GM23338 (cell line): ENCODE measurements at regions not wholly inside any gene's neighbourhood (a gene's known extent, or its start where the extent isn't known, plus 50 kb on each side); places are given as distances from the start of the nearest gene placed in this dataset.

Experiments
- ATAC-seq: fragments of 200-7000 bp; cut with Tn5 transposase; 3 replicates; pipeline ENCODE4 v1.9.1; 2020
- DNase-seq: peaks from one replicate; pipeline ENCODE4 v3.0.0-alpha.2; 2015; ENCODE audit warnings: low spot score
- H2AFZ ChIP-seq: fragments of 200-600 bp; sonication (generic); 2 replicates; pipeline ENCODE4 v1.8.0; 2016; ENCODE audit warnings: antibody characterized with exemption, mild to moderate bottlenecking, moderate library complexity
- H3F3A ChIP-seq: fragments of 200-600 bp; sonication (generic); replicated peaks from 2 replicates; pipeline ENCODE4 v1.8.0; 2017; ENCODE audit warnings: antibody characterized with exemption, mixed run types, low read depth
- H3K27ac ChIP-seq: fragments of 200-600 bp; sonication (generic); 2 replicates; pipeline ENCODE4 v1.6.1; 2016; ENCODE audit warnings: low read depth
- H3K27me3 ChIP-seq: fragments of 200-600 bp; sonication (generic); 2 replicates; pipeline ENCODE4 v1.8.0; 2016; ENCODE audit warnings: mild to moderate bottlenecking, mixed run types, moderate library complexity; ENCODE audit not compliant: insufficient read depth
- H3K36me3 ChIP-seq: fragments of 200-600 bp; sonication (generic); 2 replicates; pipeline ENCODE4 v1.8.0; 2016; ENCODE audit warnings: mild to moderate bottlenecking; ENCODE audit not compliant: insufficient read depth
- H3K4me1 ChIP-seq: fragments of 200-600 bp; sonication (generic); 2 replicates; pipeline ENCODE4 v1.8.0; 2016; ENCODE audit warnings: mild to moderate bottlenecking, moderate library complexity; ENCODE audit not compliant: insufficient read depth
- H3K4me2 ChIP-seq: fragments of 200-600 bp; sonication (generic); 2 replicates; pipeline ENCODE4 v1.7.1; 2017; ENCODE audit warnings: mixed run types
- H3K4me3 ChIP-seq: fragments of 200-600 bp; sonication (generic); 2 replicates; pipeline ENCODE4 v1.6.1; 2016; ENCODE audit warnings: mixed run types
- H3K79me2 ChIP-seq: fragments of 200-600 bp; sonication (generic); replicated peaks from 2 replicates; pipeline ENCODE4 v1.8.0; 2017; ENCODE audit warnings: mild to moderate bottlenecking; ENCODE audit not compliant: insufficient read depth
- H3K9me2 ChIP-seq: fragments of 200-600 bp; sonication (generic); 2 replicates; pipeline ENCODE4 v1.8.0; 2017; ENCODE audit not compliant: insufficient read depth
- H4K20me1 ChIP-seq: fragments of 200-600 bp; sonication (generic); replicated peaks from 2 replicates; pipeline ENCODE4 v1.8.0; 2017; ENCODE audit warnings: mild to moderate bottlenecking; ENCODE audit not compliant: insufficient read depth
- H3K27ac Mint-ChIP-seq: 2 replicates; pipeline ENCODE4 v1.8.0; 2020; ENCODE audit warnings: inconsistent platforms, mild to moderate bottlenecking, moderate library complexity, mixed read lengths
- H3K27me3 Mint-ChIP-seq: 3 replicates; pipeline ENCODE4 v1.8.0; 2022; ENCODE audit warnings: low read depth, mild to moderate bottlenecking, moderate library complexity, mixed read lengths, inconsistent platforms; ENCODE audit not compliant: insufficient read depth, poor library complexity
- H3K36me3 Mint-ChIP-seq: 3 replicates; pipeline ENCODE4 v1.8.0; 2021; ENCODE audit warnings: low read depth, mild to moderate bottlenecking, inconsistent platforms, moderate library complexity, mixed read lengths
- H3K4me1 Mint-ChIP-seq: 3 replicates; pipeline ENCODE4 v1.8.0; 2020; ENCODE audit warnings: mild to moderate bottlenecking, inconsistent platforms, mixed read lengths
- H3K4me3 Mint-ChIP-seq: 3 replicates; pipeline ENCODE4 v1.8.0; 2021; ENCODE audit warnings: moderate library complexity, mild to moderate bottlenecking, inconsistent platforms, mixed read lengths
- H3K9me3 Mint-ChIP-seq: 3 replicates; pipeline ENCODE4 v1.8.0; 2020; ENCODE audit warnings: moderate library complexity, mild to moderate bottlenecking, inconsistent platforms, mixed read lengths
- CREB1 ChIP-seq: fragments of 250-450 bp; sonication (Bioruptor Pico); IDR thresholded peaks from 2 replicates; pipeline ENCODE4 v1.5.0; 2020; ENCODE audit warnings: low read depth, mild to moderate bottlenecking, moderate library complexity
- EZH2 ChIP-seq: fragments of 200-600 bp; sonication (generic); IDR thresholded peaks from one replicate; pipeline ENCODE4 v1.8.0; 2017; ENCODE audit warnings: antibody characterized with exemption, mild to moderate bottlenecking, low read depth; ENCODE audit not compliant: unreplicated experiment
- EZH2phosphoT487 ChIP-seq: fragments of 200-600 bp; sonication (generic); IDR thresholded peaks from one replicate; pipeline ENCODE4 v1.8.1; 2018; ENCODE audit warnings: antibody characterized with exemption; ENCODE audit not compliant: unreplicated experiment
- JUNB ChIP-seq: IDR thresholded peaks from one replicate; pipeline ENCODE4 v1.6.1; 2016; ENCODE audit warnings: antibody characterized with exemption; ENCODE audit not compliant: unreplicated experiment
- NANOG ChIP-seq: IDR thresholded peaks from 2 replicates; pipeline ENCODE4 v1.6.1; 2016; ENCODE audit warnings: antibody characterized with exemption, borderline replicate concordance
- POLR2AphosphoS5 ChIP-seq: IDR thresholded peaks from 2 replicates; pipeline ENCODE4 v1.6.1; 2016; ENCODE audit warnings: antibody characterized with exemption, low read depth
- ZNF114 ChIP-seq: fragments of 250-450 bp; sonication (Bioruptor Pico); IDR thresholded peaks from 2 replicates; pipeline ENCODE4 v1.5.0; 2020; ENCODE audit warnings: mild to moderate bottlenecking, moderate library complexity
- TF ChIP-seq, protein P1 (sequence below): fragments of 250-450 bp; sonication (Bioruptor Pico); IDR thresholded peaks from 2 replicates; pipeline ENCODE4 v1.5.0; 2020; ENCODE audit warnings: mild to moderate bottlenecking, moderate library complexity
- TF ChIP-seq, protein P2 (sequence below), 2 experiments: fragments of 200-600 bp in 1 of 2; sonication (generic) in 1 of 2; conservative IDR thresholded peaks; 2 replicates each; pipeline versions ENCODE4 v1.5.1 to v1.6.1; 2016 to 2017; ENCODE audit warnings: antibody characterized with exemption in 2 of 2, low read depth in 2 of 2, mild to moderate bottlenecking in 2 of 2, moderate library complexity in 1 of 2
- TF ChIP-seq, protein P3 (sequence below): IDR thresholded peaks from 2 replicates; pipeline ENCODE4 v1.6.1; 2016; ENCODE audit warnings: antibody characterized with exemption

DNA sequence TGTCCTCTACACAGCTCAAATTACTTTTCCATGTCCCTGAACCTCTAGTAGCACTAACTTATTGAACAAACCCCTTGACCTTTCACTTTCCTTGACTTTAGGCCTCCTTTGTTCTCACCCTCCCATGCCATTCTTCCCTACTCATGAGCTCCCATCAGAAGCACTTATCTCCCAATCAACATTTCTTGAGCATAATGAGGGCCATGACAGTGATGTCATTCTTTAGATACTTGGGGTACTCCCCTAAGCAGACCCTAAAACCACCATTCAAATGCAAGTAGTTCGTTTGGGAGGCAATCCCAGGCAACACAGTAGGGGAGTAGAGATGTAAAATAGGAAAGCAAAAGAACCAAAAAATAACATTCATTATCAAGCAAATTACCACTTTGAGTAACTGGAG lies 115.9 kb upstream of the ARHGAP28 start (continued):
- TF ChIP-seq, protein P1, sequence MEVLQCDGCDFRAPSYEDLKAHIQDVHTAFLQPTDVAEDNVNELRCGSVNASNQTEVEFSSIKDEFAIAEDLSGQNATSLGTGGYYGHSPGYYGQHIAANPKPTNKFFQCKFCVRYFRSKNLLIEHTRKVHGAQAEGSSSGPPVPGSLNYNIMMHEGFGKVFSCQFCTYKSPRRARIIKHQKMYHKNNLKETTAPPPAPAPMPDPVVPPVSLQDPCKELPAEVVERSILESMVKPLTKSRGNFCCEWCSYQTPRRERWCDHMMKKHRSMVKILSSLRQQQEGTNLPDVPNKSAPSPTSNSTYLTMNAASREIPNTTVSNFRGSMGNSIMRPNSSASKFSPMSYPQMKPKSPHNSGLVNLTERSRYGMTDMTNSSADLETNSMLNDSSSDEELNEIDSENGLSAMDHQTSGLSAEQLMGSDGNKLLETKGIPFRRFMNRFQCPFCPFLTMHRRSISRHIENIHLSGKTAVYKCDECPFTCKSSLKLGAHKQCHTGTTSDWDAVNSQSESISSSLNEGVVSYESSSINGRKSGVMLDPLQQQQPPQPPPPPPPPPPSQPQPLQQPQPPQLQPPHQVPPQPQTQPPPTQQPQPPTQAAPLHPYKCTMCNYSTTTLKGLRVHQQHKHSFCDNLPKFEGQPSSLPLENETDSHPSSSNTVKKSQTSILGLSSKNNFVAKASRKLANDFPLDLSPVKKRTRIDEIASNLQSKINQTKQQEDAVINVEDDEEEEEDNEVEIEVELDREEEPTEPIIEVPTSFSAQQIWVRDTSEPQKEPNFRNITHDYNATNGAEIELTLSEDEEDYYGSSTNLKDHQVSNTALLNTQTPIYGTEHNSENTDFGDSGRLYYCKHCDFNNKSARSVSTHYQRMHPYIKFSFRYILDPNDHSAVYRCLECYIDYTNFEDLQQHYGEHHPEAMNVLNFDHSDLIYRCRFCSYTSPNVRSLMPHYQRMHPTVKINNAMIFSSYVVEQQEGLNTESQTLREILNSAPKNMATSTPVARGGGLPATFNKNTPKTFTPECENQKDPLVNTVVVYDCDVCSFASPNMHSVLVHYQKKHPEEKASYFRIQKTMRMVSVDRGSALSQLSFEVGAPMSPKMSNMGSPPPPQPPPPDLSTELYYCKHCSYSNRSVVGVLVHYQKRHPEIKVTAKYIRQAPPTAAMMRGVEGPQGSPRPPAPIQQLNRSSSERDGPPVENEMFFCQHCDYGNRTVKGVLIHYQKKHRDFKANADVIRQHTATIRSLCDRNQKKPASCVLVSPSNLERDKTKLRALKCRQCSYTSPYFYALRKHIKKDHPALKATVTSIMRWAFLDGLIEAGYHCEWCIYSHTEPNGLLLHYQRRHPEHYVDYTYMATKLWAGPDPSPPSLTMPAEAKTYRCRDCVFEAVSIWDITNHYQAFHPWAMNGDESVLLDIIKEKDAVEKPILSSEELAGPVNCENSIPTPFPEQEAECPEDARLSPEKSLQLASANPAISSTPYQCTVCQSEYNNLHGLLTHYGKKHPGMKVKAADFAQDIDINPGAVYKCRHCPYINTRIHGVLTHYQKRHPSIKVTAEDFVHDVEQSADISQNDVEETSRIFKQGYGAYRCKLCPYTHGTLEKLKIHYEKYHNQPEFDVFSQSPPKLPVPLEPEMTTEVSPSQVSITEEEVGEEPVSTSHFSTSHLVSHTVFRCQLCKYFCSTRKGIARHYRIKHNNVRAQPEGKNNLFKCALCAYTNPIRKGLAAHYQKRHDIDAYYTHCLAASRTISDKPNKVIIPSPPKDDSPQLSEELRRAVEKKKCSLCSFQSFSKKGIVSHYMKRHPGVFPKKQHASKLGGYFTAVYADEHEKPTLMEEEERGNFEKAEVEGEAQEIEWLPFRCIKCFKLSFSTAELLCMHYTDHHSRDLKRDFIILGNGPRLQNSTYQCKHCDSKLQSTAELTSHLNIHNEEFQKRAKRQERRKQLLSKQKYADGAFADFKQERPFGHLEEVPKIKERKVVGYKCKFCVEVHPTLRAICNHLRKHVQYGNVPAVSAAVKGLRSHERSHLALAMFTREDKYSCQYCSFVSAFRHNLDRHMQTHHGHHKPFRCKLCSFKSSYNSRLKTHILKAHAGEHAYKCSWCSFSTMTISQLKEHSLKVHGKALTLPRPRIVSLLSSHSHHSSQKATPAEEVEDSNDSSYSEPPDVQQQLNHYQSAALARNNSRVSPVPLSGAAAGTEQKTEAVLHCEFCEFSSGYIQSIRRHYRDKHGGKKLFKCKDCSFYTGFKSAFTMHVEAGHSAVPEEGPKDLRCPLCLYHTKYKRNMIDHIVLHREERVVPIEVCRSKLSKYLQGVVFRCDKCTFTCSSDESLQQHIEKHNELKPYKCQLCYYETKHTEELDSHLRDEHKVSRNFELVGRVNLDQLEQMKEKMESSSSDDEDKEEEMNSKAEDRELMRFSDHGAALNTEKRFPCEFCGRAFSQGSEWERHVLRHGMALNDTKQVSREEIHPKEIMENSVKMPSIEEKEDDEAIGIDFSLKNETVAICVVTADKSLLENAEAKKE (CRISPR knock-in tag), result no peak
- TF ChIP-seq, protein P2, sequence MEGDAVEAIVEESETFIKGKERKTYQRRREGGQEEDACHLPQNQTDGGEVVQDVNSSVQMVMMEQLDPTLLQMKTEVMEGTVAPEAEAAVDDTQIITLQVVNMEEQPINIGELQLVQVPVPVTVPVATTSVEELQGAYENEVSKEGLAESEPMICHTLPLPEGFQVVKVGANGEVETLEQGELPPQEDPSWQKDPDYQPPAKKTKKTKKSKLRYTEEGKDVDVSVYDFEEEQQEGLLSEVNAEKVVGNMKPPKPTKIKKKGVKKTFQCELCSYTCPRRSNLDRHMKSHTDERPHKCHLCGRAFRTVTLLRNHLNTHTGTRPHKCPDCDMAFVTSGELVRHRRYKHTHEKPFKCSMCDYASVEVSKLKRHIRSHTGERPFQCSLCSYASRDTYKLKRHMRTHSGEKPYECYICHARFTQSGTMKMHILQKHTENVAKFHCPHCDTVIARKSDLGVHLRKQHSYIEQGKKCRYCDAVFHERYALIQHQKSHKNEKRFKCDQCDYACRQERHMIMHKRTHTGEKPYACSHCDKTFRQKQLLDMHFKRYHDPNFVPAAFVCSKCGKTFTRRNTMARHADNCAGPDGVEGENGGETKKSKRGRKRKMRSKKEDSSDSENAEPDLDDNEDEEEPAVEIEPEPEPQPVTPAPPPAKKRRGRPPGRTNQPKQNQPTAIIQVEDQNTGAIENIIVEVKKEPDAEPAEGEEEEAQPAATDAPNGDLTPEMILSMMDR (conservative IDR thresholded peaks at IDR 0.05; ENCODE audit: low read depth in 2 of 2), result no peak

DNA sequence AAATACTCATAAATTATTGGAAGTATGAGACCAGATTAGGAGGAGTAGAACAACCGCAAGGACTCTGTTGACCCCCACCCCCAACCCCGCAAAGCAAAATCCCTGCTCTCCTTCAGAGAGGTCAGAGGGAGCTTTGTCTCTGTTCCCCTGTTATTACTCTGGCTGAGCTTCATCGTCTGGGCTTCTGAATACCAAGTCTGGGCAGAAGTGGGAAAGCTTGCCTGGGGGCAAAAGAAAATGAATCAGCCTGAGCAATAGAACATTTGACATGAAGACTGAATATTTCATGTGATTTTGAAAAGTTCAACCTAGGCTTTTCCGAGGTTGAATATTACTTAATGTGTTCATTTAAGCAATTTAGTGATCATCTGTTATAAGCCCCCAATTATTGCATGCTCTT lies 114.6 kb upstream of the ARHGAP28 start:
- Histone ChIP-seq H3F3A (no peaks in the 10 kb centered on the region), H4K20me1 (no peaks in the 10 kb centered on the region), H3K27ac (no peak overlapping the region), H2AFZ (no peak overlapping the region), H3K4me2 (no peak overlapping the region), H3K79me2 (no peaks in the 10 kb centered on the region), H3K36me3 (no peaks in the 10 kb centered on the region), H3K4me3 (no peak overlapping the region), H3K4me1 (peaks cover 6% of the 10 kb centered on the region; the same call in 1 of the 2 replicates), H3K27me3 (no peaks in the 10 kb centered on the region), H3K9me2 (peaks cover 15% of the 10 kb centered on the region)
- Mint-ChIP-seq H3K4me3 (no peak overlapping the region), H3K27me3 (peaks cover 6% of the 10 kb centered on the region), H3K36me3 (peaks cover 26% of the 10 kb centered on the region), H3K9me3 (peaks cover 24% of the 10 kb centered on the region), H3K4me1 (peaks cover 6% of the 10 kb centered on the region), H3K27ac (no peak overlapping the region)
- no peak for ATAC-seq
- no peak for DNase-seq
- TF ChIP-seq POLR2AphosphoS5 (no peak), EZH2 (no peak), CREB1 (CRISPR knock-in tag) (no peak), ZNF114 (no peak), EZH2phosphoT487 (no peak), NANOG (no peak), JUNB (no peak)
- TF ChIP-seq, protein P2 (conservative IDR thresholded peaks at IDR 0.05; ENCODE audit: low read depth in 2 of 2), result no peak
- TF ChIP-seq, protein P3, sequence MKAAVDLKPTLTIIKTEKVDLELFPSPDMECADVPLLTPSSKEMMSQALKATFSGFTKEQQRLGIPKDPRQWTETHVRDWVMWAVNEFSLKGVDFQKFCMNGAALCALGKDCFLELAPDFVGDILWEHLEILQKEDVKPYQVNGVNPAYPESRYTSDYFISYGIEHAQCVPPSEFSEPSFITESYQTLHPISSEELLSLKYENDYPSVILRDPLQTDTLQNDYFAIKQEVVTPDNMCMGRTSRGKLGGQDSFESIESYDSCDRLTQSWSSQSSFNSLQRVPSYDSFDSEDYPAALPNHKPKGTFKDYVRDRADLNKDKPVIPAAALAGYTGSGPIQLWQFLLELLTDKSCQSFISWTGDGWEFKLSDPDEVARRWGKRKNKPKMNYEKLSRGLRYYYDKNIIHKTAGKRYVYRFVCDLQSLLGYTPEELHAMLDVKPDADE, result no peak
